GM12864 (cell line): ENCODE measurements at regions not wholly inside any gene's neighbourhood (a gene's known extent, or its start where the extent isn't known, plus 50 kb on each side); places are given as distances from the start of the nearest gene placed in this dataset.
"Not testable (repeated sequence)": the region's sequence is repeated elsewhere in the genome, so short reads cannot be mapped to it uniquely, and the experiment has no call there.

Experiments used
- DNase-seq: peaks from one replicate; pipeline ENCODE4 v3.0.0-alpha.2; 2011; ENCODE audit warnings: low read depth
- H3K4me3 ChIP-seq: 2 replicates; pipeline ENCODE4 v1.5.1; 2011; ENCODE audit warnings: mild to moderate bottlenecking, low read depth, low read length, control low read depth
- TF ChIP-seq, protein P1 (sequence below): IDR thresholded peaks from 2 replicates; pipeline ENCODE4 v1.5.1; 2011; ENCODE audit warnings: low read depth, mild to moderate bottlenecking, moderate library complexity, low read length, control low read depth, inconsistent platforms; ENCODE audit errors: missing control alignments

DNA sequence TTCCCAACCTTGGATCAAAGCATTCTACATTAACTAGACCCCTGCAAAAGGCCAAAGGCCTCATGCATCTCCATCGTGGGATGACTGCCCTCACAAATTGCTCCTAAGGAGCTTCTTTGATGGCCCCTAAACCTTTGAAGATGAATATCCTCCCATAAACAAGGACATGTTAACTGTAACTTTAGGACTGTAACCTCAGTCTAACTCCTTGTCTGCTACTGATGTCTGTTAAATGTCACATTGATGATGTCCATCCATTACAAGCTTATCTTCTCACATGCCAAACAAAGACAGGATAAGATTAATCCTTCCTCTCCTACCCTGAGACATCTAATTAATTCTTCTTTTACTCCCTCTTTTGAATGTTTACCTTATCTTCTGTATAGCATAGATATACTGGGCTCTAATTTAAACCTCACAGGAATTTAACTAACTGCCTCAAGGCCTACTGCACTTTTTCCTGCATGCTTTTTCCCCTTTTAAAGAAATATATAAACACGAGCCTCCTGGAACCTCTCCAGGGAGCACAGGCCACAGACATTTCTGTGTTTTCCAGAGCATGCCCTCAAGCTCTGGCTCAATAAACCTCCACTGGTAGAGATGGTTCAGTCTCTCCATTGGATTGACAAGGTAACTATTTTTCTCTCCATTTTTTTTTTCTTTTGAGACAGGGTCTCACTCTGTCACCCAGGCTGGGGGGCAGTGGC, 90.6 kb upstream of the SLC25A48 start:
- DNase-seq, result no peak
- no peak overlapping the region for H3K4me3 ChIP-seq
- TF ChIP-seq, protein P1, sequence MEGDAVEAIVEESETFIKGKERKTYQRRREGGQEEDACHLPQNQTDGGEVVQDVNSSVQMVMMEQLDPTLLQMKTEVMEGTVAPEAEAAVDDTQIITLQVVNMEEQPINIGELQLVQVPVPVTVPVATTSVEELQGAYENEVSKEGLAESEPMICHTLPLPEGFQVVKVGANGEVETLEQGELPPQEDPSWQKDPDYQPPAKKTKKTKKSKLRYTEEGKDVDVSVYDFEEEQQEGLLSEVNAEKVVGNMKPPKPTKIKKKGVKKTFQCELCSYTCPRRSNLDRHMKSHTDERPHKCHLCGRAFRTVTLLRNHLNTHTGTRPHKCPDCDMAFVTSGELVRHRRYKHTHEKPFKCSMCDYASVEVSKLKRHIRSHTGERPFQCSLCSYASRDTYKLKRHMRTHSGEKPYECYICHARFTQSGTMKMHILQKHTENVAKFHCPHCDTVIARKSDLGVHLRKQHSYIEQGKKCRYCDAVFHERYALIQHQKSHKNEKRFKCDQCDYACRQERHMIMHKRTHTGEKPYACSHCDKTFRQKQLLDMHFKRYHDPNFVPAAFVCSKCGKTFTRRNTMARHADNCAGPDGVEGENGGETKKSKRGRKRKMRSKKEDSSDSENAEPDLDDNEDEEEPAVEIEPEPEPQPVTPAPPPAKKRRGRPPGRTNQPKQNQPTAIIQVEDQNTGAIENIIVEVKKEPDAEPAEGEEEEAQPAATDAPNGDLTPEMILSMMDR, result no peak

DNA sequence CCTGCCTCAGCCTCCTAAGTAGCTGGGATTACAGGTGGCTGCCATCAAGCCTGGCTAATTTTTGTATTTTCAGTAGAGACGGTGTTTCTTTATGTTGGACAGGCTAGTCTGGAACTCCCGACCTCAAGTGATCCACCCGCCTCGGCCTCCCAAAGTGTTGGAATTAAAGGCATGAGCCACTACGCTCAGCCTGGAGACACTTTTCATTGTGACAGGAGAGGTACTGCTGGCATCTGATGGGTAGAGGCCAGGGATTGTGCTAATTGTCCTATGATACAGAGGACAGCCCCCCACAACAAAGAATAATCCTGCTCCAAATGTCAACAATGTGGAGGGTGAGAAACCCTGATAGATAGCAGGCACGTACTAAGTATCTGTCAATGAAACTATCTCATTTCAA, 91.3 kb upstream of the SLC25A48 start:
- DNase-seq, result no peak

DNA sequence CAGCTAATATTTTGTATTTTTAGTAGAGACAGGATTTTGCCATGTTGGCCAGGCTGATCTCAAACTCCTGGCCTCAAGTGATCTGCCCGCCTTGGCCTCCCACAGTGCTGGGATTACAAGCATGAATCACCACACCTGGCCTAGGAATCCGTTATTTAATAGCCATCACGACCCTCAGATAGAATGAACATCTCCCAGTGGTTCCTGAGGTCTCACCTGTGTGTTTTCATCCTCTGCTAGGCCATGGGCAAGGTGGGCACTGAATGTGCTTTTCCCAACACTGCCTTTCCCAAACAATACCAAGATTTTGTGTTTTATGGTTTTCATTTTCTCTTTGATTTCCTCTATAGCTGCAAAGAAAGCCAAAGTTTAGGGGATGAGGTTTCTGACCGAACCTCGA, 92.2 kb upstream of the SLC25A48 start:
- not testable (repeated sequence) for DNase-seq, H3K4me3 ChIP-seq

More for the DNA sequence above, 91.3 kb upstream of the SLC25A48 start:
- TF ChIP-seq, protein P1, result no peak
- no peak overlapping the region for H3K4me3 ChIP-seq

DNA sequence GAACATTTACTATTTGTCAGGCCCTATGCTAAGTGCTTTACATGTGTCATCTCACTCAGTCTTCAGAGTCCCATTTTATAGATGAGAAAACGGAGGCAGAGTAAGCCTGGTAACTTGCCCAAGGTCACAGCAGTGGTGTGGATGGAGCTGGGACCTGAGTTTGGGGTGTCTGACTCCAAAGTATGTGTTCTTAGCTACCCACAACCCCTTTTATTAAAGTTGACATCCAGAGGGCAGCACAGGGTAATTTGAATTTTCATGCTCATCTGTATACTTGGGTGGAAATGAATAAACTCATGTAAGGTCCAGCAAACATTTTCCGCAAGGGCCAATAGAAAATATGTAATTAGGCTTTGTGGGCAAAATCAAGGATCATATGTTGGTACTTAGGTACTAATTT, 93.4 kb upstream of the SLC25A48 start:
- TF ChIP-seq, protein P1, result no peak
- no peak for DNase-seq
- H3K4me3 ChIP-seq, result no peak overlapping the region

DNA sequence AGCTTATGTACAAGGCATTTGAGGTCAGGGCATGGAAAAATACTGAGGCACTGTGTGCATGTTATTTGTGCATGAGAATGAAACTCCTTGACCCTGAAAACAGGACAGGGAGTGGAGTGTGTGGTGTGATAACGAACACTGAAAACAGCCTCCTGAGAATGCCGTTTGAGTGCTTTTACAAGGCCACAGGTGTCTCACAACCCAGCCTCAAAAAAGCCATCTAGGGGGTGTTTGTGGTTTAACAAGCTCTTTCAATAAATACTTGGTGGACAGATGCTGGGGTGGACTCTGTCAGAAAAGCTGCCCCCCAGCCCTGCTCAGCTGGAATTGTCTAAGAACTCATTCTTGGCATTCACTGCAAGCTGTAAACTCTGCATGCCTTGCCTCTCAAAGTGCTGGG, 94.0 kb upstream of the SLC25A48 start:
- DNase-seq, result no peak
- H3K4me3 ChIP-seq, result no peak overlapping the region
- TF ChIP-seq, protein P1, result no peak

DNA sequence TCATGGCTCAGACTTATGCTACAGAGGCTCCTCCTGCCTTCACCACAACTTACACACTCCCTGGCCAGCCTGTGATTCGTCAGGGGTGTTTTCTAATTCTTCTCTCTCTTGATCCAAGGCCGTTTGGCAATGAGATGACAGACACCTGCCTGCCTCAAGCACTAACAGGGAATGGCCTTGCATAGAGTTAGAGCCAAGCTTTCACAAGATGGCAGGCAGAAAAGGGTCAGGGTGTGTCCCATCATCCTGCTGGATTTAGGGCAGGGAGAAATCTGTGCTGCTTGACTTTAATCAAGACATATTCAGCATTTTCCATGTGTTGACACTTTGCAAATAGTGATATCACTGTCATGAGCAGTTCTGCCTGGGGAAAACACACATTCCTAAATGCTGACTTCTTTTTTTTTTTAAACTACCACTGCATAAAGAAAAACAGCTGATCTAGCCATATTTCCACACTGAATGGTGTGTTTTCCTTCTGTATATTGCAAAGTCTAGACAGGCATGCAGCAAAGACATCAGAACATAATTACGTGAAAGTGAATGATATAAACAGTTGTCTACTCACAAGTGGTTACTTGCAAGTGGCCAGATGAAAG, 95.0 kb upstream of the SLC25A48 start:
- H3K4me3 ChIP-seq, result no peak overlapping the region
- TF ChIP-seq, protein P1, result no peak
- DNase-seq, result no peak

DNA sequence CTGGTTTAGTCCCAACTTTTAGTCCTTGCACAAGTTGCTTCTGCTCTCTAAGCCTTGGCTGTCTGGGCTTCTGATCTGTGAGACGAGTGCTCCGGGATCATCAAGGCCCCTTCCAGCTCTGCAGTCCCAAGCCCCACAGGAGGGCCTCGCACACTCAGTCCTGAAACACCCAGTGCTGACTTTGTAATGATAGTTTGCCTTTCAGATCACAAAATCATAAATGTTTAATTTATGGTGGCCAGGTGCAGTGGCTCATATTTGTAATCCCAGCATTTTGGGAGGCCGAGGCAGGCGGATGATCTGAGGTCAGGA, 95.9 kb upstream of the SLC25A48 start:
- H3K4me3 ChIP-seq, result no peak overlapping the region
- TF ChIP-seq, protein P1, result no peak
- no peak for DNase-seq
